ENCODE measurements at regions not wholly inside any gene's neighbourhood (a gene's known extent, or its start where the extent isn't known, plus 50 kb on each side); places are given as distances from the start of the nearest gene placed in this dataset.

GRCh38 chr14:55965851-55966250 is 152.4 kb upstream of the PELI2 start:
- Histone ChIP-seq H3K9ac (ENCODE audit: extremely low read depth, low read length, poor library complexity, severe bottlenecking) (no peak overlapping the region), H3K9me3 (ENCODE audit: control insufficient read depth, low read length) (no peaks in the 10 kb centered on the region), H3K36me3 (ENCODE audit: control insufficient read depth, insufficient read depth, low read length) (no peaks in the 10 kb centered on the region), H3K27ac (ENCODE audit: low read depth, low read length) (no peak overlapping the region), H3K4me1 (ENCODE audit: control insufficient read depth, insufficient read depth, low read length) (no peaks in the 10 kb centered on the region), H3K4me3 (ENCODE audit: low read length) (no peak overlapping the region), H3K27me3 (ENCODE audit: control insufficient read depth, insufficient read depth, low read length, poor library complexity, severe bottlenecking) (no peaks in the 10 kb centered on the region)
- H3K4me3 Mint-ChIP-seq, result no peak overlapping the region
- no peaks in the 10 kb centered on the region for H3K36me3 Mint-ChIP-seq (ENCODE audit: low read depth)
- no peak for TF ChIP-seq CTCF (conservative IDR thresholded peaks at IDR 0.05)
- 83 to 94% methylated on average over 2 of the region's 2 CpGs for WGBS, 2 experiments (ENCODE audit: insufficient coverage in 1 of 2, insufficient read length in 1 of 2)
- H3K4me1 Mint-ChIP-seq, result no peaks in the 10 kb centered on the region
- DNase-seq, result no peak
- H3K27ac Mint-ChIP-seq, result no peak overlapping the region
- H3K9me3 Mint-ChIP-seq, result no peaks in the 10 kb centered on the region
- peaks cover 2% of the 10 kb centered on the region for H3K27me3 Mint-ChIP-seq (ENCODE audit: insufficient read depth)

- Mint-ChIP-seq H3K4me1 (no peaks in the 10 kb centered on the region), H3K4me3 (no peak overlapping the region), H3K27me3 (ENCODE audit: insufficient read depth) (peaks cover 2% of the 10 kb centered on the region), H3K36me3 (ENCODE audit: low read depth) (no peaks in the 10 kb centered on the region), H3K27ac (no peak overlapping the region), H3K9me3 (no peaks in the 10 kb centered on the region)
- no peak overlapping the region for H3K27ac ChIP-seq (ENCODE audit: low read depth, low read length)
- no peak for TF ChIP-seq CTCF (conservative IDR thresholded peaks at IDR 0.05)
- no peak overlapping the region for H3K9ac ChIP-seq (ENCODE audit: extremely low read depth, low read length, poor library complexity, severe bottlenecking)
- H3K4me1 ChIP-seq (ENCODE audit: control insufficient read depth, insufficient read depth, low read length), result no peaks in the 10 kb centered on the region
- H3K9me3 ChIP-seq (ENCODE audit: control insufficient read depth, low read length), result no peaks in the 10 kb centered on the region
- no peak for DNase-seq
- H3K36me3 ChIP-seq (ENCODE audit: control insufficient read depth, insufficient read depth, low read length), result no peaks in the 10 kb centered on the region
- H3K4me3 ChIP-seq (ENCODE audit: low read length), result no peak overlapping the region
- WGBS, 2 experiments (ENCODE audit: insufficient coverage in 1 of 2, insufficient read length in 1 of 2), result 78 to 91% methylated on average over 3 of the region's 3 CpGs
- H3K27me3 ChIP-seq (ENCODE audit: control insufficient read depth, insufficient read depth, low read length, poor library complexity, severe bottlenecking), result no peaks in the 10 kb centered on the region
These were observed 149.5 kb upstream of the PELI2 start for GRCh38 chr14:55968741-55969140.

DNA sequence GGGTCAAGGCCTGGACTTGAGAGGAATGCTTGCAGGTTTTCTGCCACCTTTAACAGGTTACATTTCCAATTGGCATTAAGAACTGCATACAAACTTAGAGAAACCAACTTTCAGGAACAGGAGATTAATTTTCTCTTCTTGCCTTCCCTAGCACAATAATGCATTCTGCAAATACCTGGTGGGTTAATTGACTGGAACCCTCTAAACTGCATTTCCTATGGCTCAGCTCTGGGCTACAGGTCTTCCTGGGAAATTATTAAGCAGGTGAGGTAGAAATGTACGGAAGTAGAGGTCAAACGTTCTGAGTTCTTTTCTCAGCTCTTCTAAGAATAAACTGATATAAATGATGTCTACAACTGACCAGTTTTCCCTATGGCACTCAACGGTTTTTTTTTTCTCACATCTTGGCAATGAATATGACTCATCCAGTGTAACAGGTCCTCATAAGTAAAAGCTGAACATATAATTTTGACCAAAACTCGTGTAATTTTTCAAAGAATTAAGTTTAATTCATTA is 144.9 kb upstream of the PELI2 start:
- H3K27ac Mint-ChIP-seq, result no peak overlapping the region
- H3K9me3 ChIP-seq (ENCODE audit: control insufficient read depth, low read length), result no peaks in the 10 kb centered on the region
- no peak overlapping the region for H3K4me3 Mint-ChIP-seq
- no peaks in the 10 kb centered on the region for H3K4me1 ChIP-seq (ENCODE audit: control insufficient read depth, insufficient read depth, low read length)
- 85 to 87% methylated on average over 3 to 4 of the region's 4 CpGs for WGBS, 2 experiments (ENCODE audit: insufficient coverage in 1 of 2, insufficient read length in 1 of 2)
- H3K4me3 ChIP-seq (ENCODE audit: low read length), result no peak overlapping the region
- H3K36me3 Mint-ChIP-seq (ENCODE audit: low read depth), result no peaks in the 10 kb centered on the region
- H3K27me3 Mint-ChIP-seq (ENCODE audit: insufficient read depth), result peaks cover 2% of the 10 kb centered on the region
- H3K4me1 Mint-ChIP-seq, result no peaks in the 10 kb centered on the region
- no peaks in the 10 kb centered on the region for H3K9me3 Mint-ChIP-seq
- H3K36me3 ChIP-seq (ENCODE audit: control insufficient read depth, insufficient read depth, low read length), result no peaks in the 10 kb centered on the region
- H3K27ac ChIP-seq (ENCODE audit: low read depth, low read length), result no peak overlapping the region
- no peak overlapping the region for H3K9ac ChIP-seq (ENCODE audit: extremely low read depth, low read length, poor library complexity, severe bottlenecking)
- TF ChIP-seq CTCF (conservative IDR thresholded peaks at IDR 0.05), result no peak
- DNase-seq, result no peak
- H3K27me3 ChIP-seq (ENCODE audit: control insufficient read depth, insufficient read depth, low read length, poor library complexity, severe bottlenecking), result no peaks in the 10 kb centered on the region
